AG08396 (cell line): ENCODE measurements at regions not wholly inside any gene's neighbourhood (a gene's known extent, or its start where the extent isn't known, plus 50 kb on each side); places are given as distances from the start of the nearest gene placed in this dataset.
"Not testable (repeated sequence)": the region's sequence is repeated elsewhere in the genome, so short reads cannot be mapped to it uniquely, and the experiment has no call there.

Experiments
- DNase-seq: peaks from one replicate; pipeline ENCODE4 v3.0.0; 2012; ENCODE audit warnings: low spot score, mixed read lengths

- no peak for DNase-seq
These were observed 157.7 kb downstream of the PAPSS1 start for GRCh38 chr4:107562316-107562715.

- no peak for DNase-seq
These were observed 158.6 kb downstream of the PAPSS1 start for GRCh38 chr4:107561481-107561880.

- no peak for DNase-seq
These were observed 160.4 kb downstream of the PAPSS1 start for GRCh38 chr4:107559653-107560052.

- DNase-seq, result no peak
These were observed 167.7 kb downstream of the PAPSS1 start for GRCh38 chr4:107552306-107552705.

- DNase-seq, result no peak
These were observed 171.7 kb downstream of the PAPSS1 start for GRCh38 chr4:107548211-107548905.

GRCh38 chr4:107546638-107547037 is 173.4 kb downstream of the PAPSS1 start:
- DNase-seq, result no peak

- no peak for DNase-seq
These were observed 178.5 kb downstream of the PAPSS1 start for GRCh38 chr4:107541511-107541910.

GRCh38 chr4:107531927-107532326 is 188.1 kb downstream of the PAPSS1 start:
- no peak for DNase-seq

GRCh38 chr4:107520368-107520767 is 199.7 kb downstream of the PAPSS1 start:
- no peak for DNase-seq

GRCh38 chr4:107519053-107519452 is 201.0 kb downstream of the PAPSS1 start:
- peak; percentile 4 for DNase-seq

- DNase-seq, result no peak
These were observed 202.0 kb downstream of the PAPSS1 start for GRCh38 chr4:107518076-107518475.

GRCh38 chr4:107512549-107512948 is 207.5 kb downstream of the PAPSS1 start:
- DNase-seq, result no peak

- no peak for DNase-seq
These were observed 210.4 kb downstream of the PAPSS1 start for GRCh38 chr4:107509615-107510014.

- no peak for DNase-seq
These were observed 219.5 kb downstream of the PAPSS1 start for GRCh38 chr4:107500551-107500950.

GRCh38 chr4:107497054-107497453 is 223.0 kb downstream of the PAPSS1 start:
- no peak for DNase-seq

- DNase-seq, result no peak
These were observed 227.5 kb downstream of the PAPSS1 start for GRCh38 chr4:107492566-107492965.

- DNase-seq, result no peak
These were observed 229.9 kb downstream of the PAPSS1 start for GRCh38 chr4:107490116-107490515.

GRCh38 chr4:107483621-107484020 is 236.4 kb downstream of the PAPSS1 start:
- not testable (repeated sequence) for DNase-seq

GRCh38 chr4:107482546-107482945 is 237.5 kb downstream of the PAPSS1 start:
- DNase-seq, result no peak

GRCh38 chr4:107478327-107478980 is 241.6 kb downstream of the PAPSS1 start:
- no peak for DNase-seq

- DNase-seq, result no peak
These were observed 246.9 kb downstream of the PAPSS1 start for GRCh38 chr4:107473126-107473525.

- no peak for DNase-seq
These were observed 247.6 kb downstream of the PAPSS1 start for GRCh38 chr4:107472265-107472948.

GRCh38 chr4:107470173-107470572 is 249.9 kb downstream of the PAPSS1 start:
- DNase-seq, result no peak
